ENCODE measurements at regions not wholly inside any gene's neighbourhood (a gene's known extent, or its start where the extent isn't known, plus 50 kb on each side); places are given as distances from the start of the nearest gene placed in this dataset.

DNA sequence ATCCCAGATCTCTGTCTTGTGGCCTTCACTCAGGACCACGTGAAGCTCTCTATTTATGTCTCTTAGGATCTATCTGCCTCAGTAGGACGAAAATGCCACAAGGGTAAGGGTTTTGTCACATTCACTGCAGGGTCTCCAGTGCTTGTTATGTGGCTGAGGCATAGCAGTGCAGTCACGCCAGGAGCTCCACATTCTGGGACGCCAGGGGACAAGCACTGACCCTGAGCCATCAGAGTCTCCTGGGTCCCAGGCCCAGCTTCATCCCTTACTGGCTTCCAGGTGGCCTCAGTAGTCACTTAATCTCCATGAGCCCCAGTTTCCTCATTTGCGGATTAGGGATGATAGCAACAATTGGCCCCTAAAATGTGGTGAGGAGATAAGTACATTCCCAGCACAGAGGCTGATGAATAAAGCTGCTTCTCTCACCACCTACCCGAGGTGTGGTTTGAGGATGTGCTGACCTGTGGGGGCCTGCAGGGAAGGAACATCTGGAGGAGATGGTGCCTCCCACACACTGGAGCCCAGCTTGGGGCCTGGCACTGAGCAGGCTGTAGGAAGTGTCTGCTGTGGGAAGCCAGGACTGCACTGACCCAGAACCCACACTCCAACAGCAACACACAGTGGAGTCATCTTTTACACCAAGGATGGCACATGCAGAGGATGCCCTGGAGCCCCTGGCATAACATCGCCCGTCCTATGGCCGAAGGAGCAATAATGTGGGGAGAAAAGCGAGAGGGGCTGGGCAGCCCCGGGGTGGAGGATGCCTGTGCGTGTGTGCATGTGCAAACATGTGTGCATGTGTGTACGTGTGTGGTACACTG lies 93.2 kb upstream of the IQSEC1 start:
- TF ChIP-seq, protein P1, sequence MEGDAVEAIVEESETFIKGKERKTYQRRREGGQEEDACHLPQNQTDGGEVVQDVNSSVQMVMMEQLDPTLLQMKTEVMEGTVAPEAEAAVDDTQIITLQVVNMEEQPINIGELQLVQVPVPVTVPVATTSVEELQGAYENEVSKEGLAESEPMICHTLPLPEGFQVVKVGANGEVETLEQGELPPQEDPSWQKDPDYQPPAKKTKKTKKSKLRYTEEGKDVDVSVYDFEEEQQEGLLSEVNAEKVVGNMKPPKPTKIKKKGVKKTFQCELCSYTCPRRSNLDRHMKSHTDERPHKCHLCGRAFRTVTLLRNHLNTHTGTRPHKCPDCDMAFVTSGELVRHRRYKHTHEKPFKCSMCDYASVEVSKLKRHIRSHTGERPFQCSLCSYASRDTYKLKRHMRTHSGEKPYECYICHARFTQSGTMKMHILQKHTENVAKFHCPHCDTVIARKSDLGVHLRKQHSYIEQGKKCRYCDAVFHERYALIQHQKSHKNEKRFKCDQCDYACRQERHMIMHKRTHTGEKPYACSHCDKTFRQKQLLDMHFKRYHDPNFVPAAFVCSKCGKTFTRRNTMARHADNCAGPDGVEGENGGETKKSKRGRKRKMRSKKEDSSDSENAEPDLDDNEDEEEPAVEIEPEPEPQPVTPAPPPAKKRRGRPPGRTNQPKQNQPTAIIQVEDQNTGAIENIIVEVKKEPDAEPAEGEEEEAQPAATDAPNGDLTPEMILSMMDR (IDR thresholded peaks at IDR 0.05; ENCODE audit: insufficient read depth, low read depth, low read length, missing control alignments) = no peak
- H3K4me3 ChIP-seq (ENCODE audit: low read length) = no peak overlapping the region
- no peak for DNase-seq (ENCODE audit: low read depth)

DNA sequence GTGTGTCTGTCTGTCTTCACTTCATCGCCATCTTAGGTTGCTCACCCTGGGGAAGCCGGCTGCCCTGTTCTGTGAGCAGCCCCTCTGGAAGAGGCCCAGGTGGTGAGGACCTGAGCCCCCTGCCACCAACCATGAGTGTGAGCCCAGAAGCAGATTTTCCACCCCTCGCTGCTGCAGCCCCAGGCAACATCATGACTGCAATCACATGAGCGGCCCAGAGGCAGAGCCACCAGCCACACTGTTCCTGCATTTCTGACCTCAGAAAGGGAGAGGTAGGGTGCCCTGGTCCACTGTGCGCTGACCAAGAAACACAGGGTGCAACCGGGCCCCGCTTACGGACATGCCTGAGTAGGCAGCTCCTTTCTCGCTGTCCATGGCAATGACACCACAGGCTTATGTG lies 92.3 kb upstream of the IQSEC1 start:
- no peak overlapping the region for H3K4me3 ChIP-seq (ENCODE audit: low read length)
- DNase-seq (ENCODE audit: low read depth) = no peak
- TF ChIP-seq, protein P1 (IDR thresholded peaks at IDR 0.05; ENCODE audit: insufficient read depth, low read depth, low read length, missing control alignments) = no peak

DNA sequence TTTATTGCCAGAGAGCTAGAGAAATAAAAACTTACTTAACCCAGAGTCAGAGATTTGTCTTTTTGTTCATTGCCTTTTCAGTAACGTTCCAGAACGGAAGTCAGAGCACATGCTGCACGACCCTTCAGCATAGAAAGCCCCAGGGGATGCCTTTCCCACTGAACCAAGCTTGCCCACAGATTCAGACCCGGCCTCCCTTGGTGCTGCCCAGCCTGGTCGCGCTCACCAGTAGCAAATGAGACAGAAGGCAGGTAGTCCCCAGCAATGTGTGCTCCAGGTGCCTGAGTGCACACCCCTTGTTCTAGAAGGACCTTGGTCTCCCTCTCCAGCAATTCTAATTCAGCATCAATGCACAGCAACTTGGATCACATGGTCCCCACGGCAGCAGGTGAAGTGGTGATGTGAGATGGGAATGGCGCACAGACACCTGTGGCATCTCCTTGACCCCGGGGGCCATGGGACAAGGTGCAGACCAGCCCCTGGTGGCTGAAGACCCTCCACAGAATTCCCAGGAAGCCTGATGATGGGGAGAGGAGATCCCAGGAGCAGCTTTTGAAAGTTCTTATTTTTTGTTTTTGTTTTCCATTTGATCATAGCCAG lies 91.8 kb upstream of the IQSEC1 start:
- TF ChIP-seq, protein P1 (IDR thresholded peaks at IDR 0.05; ENCODE audit: insufficient read depth, low read depth, low read length, missing control alignments) = no peak
- no peak overlapping the region for H3K4me3 ChIP-seq (ENCODE audit: low read length)
- DNase-seq (ENCODE audit: low read depth) = no peak

DNA sequence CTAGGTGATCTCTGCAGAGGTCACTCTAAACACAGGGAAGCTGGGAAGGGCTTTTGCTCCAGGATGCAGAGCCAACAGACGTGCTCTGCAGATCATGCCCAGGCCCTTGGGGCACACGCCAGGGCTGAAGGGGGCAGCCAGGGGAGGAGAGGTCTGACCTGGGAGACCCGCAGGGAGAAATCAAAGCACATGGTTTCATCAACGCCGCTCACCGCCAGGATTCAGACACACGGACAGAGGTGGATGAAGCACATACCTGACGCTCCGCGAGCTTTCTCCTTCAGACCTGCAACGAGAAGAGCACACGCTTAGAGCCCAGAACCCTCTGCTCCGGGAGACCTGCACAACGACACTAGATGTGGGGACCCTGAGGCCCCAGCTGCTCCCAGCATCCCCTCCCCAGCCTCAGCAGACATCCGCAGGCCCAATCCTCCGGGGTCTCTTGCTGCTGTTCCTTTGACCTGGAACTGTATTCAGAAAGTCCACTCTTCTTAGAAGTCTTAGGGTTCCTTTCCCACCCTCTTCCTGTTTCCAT lies 90.7 kb upstream of the IQSEC1 start:
- TF ChIP-seq, protein P1 (IDR thresholded peaks at IDR 0.05; ENCODE audit: insufficient read depth, low read depth, low read length, missing control alignments) = no peak
- no peak for DNase-seq (ENCODE audit: low read depth)
- no peak overlapping the region for H3K4me3 ChIP-seq (ENCODE audit: low read length)

DNA sequence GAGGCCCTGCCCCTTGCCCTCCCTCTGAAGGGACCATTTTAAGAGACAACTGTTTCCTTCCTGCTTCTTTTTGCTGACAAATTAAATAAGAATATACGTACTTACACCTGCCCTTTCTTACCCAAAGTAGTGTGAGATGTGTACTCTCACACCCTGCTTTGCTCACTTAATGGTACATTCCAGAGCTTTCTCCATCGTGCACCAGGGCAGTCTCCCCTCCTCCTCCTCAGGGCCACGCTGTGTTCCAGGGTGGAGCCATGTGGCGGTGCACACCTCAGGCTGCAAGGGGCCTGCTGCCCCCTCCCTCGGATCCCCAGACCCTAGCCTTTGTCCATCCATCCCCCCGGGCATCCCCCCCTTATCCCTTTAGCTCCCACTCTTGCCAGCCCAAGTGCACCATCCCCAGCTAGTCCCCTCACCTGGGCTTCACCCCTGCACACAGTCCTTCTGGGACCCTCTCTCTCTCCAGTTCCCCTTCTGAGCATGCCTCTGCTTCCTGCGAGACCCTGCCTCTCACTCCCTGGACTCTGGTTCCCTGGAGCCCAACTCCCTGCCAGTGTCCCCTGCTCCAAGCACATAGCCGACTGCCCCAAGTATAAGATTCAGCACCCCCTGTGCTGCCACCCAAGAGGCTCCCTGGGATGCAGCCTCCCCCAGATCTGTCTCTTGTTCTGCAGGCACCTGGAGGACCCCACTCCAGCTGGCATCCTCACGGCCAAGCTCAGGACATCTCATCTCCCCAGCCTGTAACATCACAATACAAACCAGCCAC lies 89.5 kb upstream of the IQSEC1 start:
- no peak overlapping the region for H3K4me3 ChIP-seq (ENCODE audit: low read length)
- TF ChIP-seq, protein P1 (IDR thresholded peaks at IDR 0.05; ENCODE audit: insufficient read depth, low read depth, low read length, missing control alignments) = no peak
- no peak for DNase-seq (ENCODE audit: low read depth)

DNA sequence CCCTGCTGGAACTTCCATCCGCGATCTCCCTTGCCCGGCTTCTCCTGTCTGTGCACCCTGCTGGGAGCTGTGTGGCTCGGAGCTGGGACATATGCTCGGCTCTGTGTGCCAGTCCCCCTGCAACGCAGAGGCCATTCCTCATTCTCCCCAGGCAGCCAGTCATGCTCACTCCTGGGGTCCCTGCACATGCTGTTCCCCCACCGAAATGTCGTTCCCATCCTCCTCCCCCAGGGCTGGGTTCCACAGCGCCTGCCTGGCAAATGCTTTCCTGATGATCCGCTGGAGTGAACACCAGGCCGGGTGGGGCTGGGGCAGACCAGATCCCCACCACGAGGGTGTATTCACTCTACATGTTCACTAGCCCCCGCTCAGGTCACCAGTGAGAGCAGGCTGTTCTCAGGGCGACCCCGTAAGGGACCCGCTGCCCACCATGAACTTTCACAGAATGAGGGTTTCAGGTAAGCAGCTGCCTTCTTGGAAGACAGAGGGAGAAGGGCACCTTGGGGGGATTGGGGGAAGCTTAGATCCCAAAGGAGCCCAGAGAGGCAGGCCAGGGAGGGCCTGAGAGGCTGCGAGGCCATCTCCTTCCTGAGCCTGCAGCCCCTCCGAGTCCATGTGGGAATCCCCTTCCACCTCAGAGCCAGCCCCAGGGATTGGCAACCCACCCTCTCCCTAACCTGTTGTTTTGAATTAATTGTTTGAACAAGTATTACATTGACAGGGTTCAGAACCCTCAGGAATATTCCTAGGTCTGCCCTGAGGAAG lies 88.7 kb upstream of the IQSEC1 start:
- no peak overlapping the region for H3K4me3 ChIP-seq (ENCODE audit: low read length)
- no peak for DNase-seq (ENCODE audit: low read depth)
- TF ChIP-seq, protein P1 (IDR thresholded peaks at IDR 0.05; ENCODE audit: insufficient read depth, low read depth, low read length, missing control alignments) = no peak
